GM19043 (cell line): ENCODE measurements at regions not wholly inside any gene's neighbourhood (a gene's known extent, or its start where the extent isn't known, plus 50 kb on each side); places are given as distances from the start of the nearest gene placed in this dataset.
"Not testable (repeated sequence)": the region's sequence is repeated elsewhere in the genome, so short reads cannot be mapped to it uniquely, and the experiment has no call there.

Experiments
- ATAC-seq: cut with Tn5 transposase; IDR thresholded peaks from one replicate; pipeline ENCODE4 v1.9.1; 2021; ENCODE audit warnings: low read depth; ENCODE audit not compliant: unreplicated experiment

GRCh38 chr20:48448666-48449600 lies 378.9 kb downstream of the PREX1 start:
- ATAC-seq = no peak

GRCh38 chr20:48447456-48447855 lies 380.3 kb downstream of the PREX1 start:
- ATAC-seq = no peak

- no peak for ATAC-seq
Observed at GRCh38 chr20:48445827-48446226, 382.0 kb downstream of the PREX1 start.

- no peak for ATAC-seq
Observed at GRCh38 chr20:48444249-48444648, 383.6 kb downstream of the PREX1 start.

- no peak for ATAC-seq
Observed at GRCh38 chr20:48440916-48441315, 386.9 kb downstream of the PREX1 start.

- not testable (repeated sequence) for ATAC-seq
Observed at GRCh38 chr20:48440261-48440660, 387.5 kb downstream of the PREX1 start.

GRCh38 chr20:48437146-48437545 lies 390.7 kb downstream of the PREX1 start:
- ATAC-seq = no peak

- not testable (repeated sequence) for ATAC-seq
Observed at GRCh38 chr20:48436609-48437008, 391.2 kb downstream of the PREX1 start.

GRCh38 chr20:48433178-48433577 lies 394.6 kb downstream of the PREX1 start:
- ATAC-seq = no peak

- ATAC-seq = no peak
Observed at GRCh38 chr20:48432494-48432832, 395.3 kb downstream of the PREX1 start.

- no peak for ATAC-seq
Observed at GRCh38 chr20:48431653-48432493, 395.9 kb downstream of the PREX1 start.

GRCh38 chr20:48426630-48427029 lies 401.2 kb downstream of the PREX1 start:
- ATAC-seq = no peak

GRCh38 chr20:48425817-48426612 lies 401.8 kb downstream of the PREX1 start:
- ATAC-seq = no peak

- no peak for ATAC-seq
Observed at GRCh38 chr20:48425321-48425720, 402.5 kb downstream of the PREX1 start.

- no peak for ATAC-seq
Observed at GRCh38 chr20:48422242-48422960, 405.4 kb downstream of the PREX1 start.

GRCh38 chr20:48421547-48421946 lies 406.3 kb downstream of the PREX1 start:
- no peak for ATAC-seq

GRCh38 chr20:48420176-48420575 lies 407.6 kb downstream of the PREX1 start:
- ATAC-seq = no peak

GRCh38 chr20:48419173-48419572 lies 408.6 kb downstream of the PREX1 start:
- ATAC-seq = no peak

- no peak for ATAC-seq
Observed at GRCh38 chr20:48416002-48416401, 411.8 kb downstream of the PREX1 start.

GRCh38 chr20:48414786-48415185 lies 413.0 kb downstream of the PREX1 start:
- no peak for ATAC-seq
